Gastroesophageal sphincter (tissue), 4 donors: ENCODE measurements at regions not wholly inside any gene's neighbourhood (a gene's known extent, or its start where the extent isn't known, plus 50 kb on each side); places are given as distances from the start of the nearest gene placed in this dataset.

Experiments
- ATAC-seq: fragments of 150-250 bp; one replicate; pipeline ENCODE4 v1.9.1; 2016; ENCODE audit warnings: mild to moderate bottlenecking, moderate library complexity
- H3K27ac ChIP-seq, 4 donors: fragments of 200-600 bp; sonication (generic) in 3 of 4; 1 replicate in 3 of 4; 2 replicates in 1 of 4; pipeline ENCODE4 v1.5.1; 2016 to 2019
- H3K27me3 ChIP-seq: fragments of 200-600 bp; sonication (generic); one replicate; pipeline ENCODE4 v1.5.1; 2019
- H3K36me3 ChIP-seq, 2 donors: fragments of 200-600 bp; sonication (generic); one replicate each; pipeline ENCODE4 v1.5.1; 2019; ENCODE audit warnings: control low read depth in 1 of 2
- H3K4me1 ChIP-seq, 3 donors: fragments of 200-600 bp; sonication (generic); 1 replicate in 2 of 3; 2 replicates in 1 of 3; pipeline ENCODE4 v1.5.1; 2016 to 2019; ENCODE audit warnings: control low read depth in 2 of 3
- H3K4me3 ChIP-seq, 2 donors: fragments of 200-600 bp; sonication (generic); one replicate each; pipeline ENCODE4 v1.5.1; 2019; ENCODE audit warnings: mild to moderate bottlenecking in 1 of 2, moderate library complexity in 1 of 2
- H3K9me3 ChIP-seq, 3 donors: fragments of 200-600 bp; sonication (generic); one replicate each; pipeline ENCODE4 v1.5.1; 2017 to 2019; ENCODE audit warnings: control low read depth in 2 of 3
- EP300 ChIP-seq: sonication (generic); formaldehyde crosslinking; IDR thresholded peaks from one replicate; pipeline ENCODE4 v1.6.1; 2017; ENCODE audit warnings: antibody characterized with exemption, mild to moderate bottlenecking
- POLR2A ChIP-seq, 2 donors: fragments of 450-650 bp; IDR thresholded peaks; one replicate each; pipeline ENCODE4 v1.6.1; 2017; ENCODE audit warnings: antibody characterized with exemption in 2 of 2, mild to moderate bottlenecking in 2 of 2, moderate library complexity in 1 of 2
- POLR2AphosphoS5 ChIP-seq: sonication (generic); formaldehyde crosslinking; IDR thresholded peaks from one replicate; pipeline ENCODE4 v1.6.1; 2017; ENCODE audit warnings: antibody characterized with exemption
- WGBS, 2 donors: methylation state at CpG; one replicate each; pipeline ENCODE4 v1.1.5; 2018; ENCODE audit warnings: low coverage in 1 of 2; 5-methylcytosine and 5-hydroxymethylcytosine counted together
- TF ChIP-seq, protein P1 (sequence below), 4 experiments: fragments of 200-600 bp in 2 of 4; fragments of 450-650 bp in 2 of 4; sonication (generic) in 1 of 4; IDR thresholded peaks; one replicate each; pipeline ENCODE4 v1.5.1; 2017 to 2019; ENCODE audit warnings: antibody characterized with exemption in 4 of 4, mild to moderate bottlenecking in 2 of 4, moderate library complexity in 2 of 4

- ATAC-seq, result no peak
- 43 to 83% methylated on average over 1 of the region's 4 CpGs for WGBS, 2 donors
- H3K4me3 ChIP-seq, result no peak overlapping the region
- no peak overlapping the region for H3K27ac ChIP-seq
- no peak for TF ChIP-seq POLR2A (IDR thresholded peaks at IDR 0.05)
- TF ChIP-seq, protein P1, sequence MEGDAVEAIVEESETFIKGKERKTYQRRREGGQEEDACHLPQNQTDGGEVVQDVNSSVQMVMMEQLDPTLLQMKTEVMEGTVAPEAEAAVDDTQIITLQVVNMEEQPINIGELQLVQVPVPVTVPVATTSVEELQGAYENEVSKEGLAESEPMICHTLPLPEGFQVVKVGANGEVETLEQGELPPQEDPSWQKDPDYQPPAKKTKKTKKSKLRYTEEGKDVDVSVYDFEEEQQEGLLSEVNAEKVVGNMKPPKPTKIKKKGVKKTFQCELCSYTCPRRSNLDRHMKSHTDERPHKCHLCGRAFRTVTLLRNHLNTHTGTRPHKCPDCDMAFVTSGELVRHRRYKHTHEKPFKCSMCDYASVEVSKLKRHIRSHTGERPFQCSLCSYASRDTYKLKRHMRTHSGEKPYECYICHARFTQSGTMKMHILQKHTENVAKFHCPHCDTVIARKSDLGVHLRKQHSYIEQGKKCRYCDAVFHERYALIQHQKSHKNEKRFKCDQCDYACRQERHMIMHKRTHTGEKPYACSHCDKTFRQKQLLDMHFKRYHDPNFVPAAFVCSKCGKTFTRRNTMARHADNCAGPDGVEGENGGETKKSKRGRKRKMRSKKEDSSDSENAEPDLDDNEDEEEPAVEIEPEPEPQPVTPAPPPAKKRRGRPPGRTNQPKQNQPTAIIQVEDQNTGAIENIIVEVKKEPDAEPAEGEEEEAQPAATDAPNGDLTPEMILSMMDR (IDR thresholded peaks at IDR 0.05), result no peak
- no peak for TF ChIP-seq EP300
- TF ChIP-seq POLR2AphosphoS5, result no peak
- H3K27me3 ChIP-seq, result no peaks in the 10 kb centered on the region
- H3K4me1 ChIP-seq, result no peaks in the 10 kb centered on the region
- peaks cover 0 to 9% (median 0%) of the 10 kb centered on the region in 3 donors for H3K9me3 ChIP-seq
- H3K36me3 ChIP-seq, result no peaks in the 10 kb centered on the region
Measured at GRCh38 chr22:47854680-47855079, 1092.2 kb downstream of the TBC1D22A start.

DNA sequence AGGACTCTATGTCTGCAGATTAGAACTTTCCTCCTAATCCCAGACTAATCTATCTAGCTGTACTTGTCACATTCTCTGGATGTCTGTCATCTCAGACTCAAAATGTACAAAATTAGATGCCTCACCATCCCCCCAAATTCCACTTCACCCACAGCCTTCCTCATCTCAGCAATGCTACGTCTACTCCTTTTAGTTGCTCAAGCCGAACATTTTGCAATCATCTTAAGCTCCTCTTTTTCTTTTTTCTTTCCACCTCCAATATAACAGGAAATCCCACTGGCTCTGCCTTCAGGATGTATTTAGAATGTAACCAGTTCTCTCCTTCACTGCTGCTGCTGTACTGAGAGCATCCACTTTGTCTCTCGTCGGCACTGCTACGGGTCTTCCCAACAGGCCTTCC is 1091.8 kb downstream of the TBC1D22A start:
- H3K9me3 ChIP-seq, result peaks cover 0 to 9% (median 0%) of the 10 kb centered on the region in 3 donors
- no peaks in the 10 kb centered on the region for H3K4me1 ChIP-seq
- no peak overlapping the region for H3K27ac ChIP-seq
- no peaks in the 10 kb centered on the region for H3K27me3 ChIP-seq
- WGBS, 2 donors, result 68 to 77% methylated on average over 5 of the region's 5 CpGs
- H3K36me3 ChIP-seq, result no peaks in the 10 kb centered on the region
- TF ChIP-seq, protein P1 (IDR thresholded peaks at IDR 0.05), result no peak
- TF ChIP-seq POLR2AphosphoS5 (no peak), EP300 (no peak), POLR2A (IDR thresholded peaks at IDR 0.05) (no peak)
- ATAC-seq, result no peak
- H3K4me3 ChIP-seq, result no peak overlapping the region

DNA sequence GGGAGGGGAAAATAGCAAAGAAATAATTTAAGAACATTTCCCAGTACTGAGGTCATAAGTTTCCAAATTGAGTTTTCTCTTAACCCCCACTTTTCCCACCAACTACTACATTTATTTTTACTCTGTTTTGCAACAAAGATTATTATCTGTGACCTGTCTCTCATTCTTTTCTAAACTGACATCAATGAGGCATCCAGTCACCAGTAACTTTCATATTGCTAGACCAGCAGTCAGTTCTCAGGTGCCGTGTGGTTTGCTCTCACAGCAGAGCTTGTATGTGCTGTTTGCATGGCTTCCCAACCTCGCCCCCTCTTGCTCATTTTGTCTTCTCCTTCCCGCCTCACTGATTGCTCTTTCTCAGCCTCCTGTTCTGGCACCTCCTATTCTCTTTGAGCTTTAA is 1091.3 kb downstream of the TBC1D22A start:
- no peak for ATAC-seq
- Histone ChIP-seq H3K4me1 (no peaks in the 10 kb centered on the region), H3K36me3 (no peaks in the 10 kb centered on the region), H3K9me3 (peaks cover 0 to 6% (median 0%) of the 10 kb centered on the region in 3 donors), H3K27ac (no peak overlapping the region), H3K27me3 (no peaks in the 10 kb centered on the region), H3K4me3 (no peak overlapping the region)
- TF ChIP-seq POLR2A (IDR thresholded peaks at IDR 0.05), result no peak
- TF ChIP-seq, protein P1 (IDR thresholded peaks at IDR 0.05), result no peak
- no peak for TF ChIP-seq EP300
- TF ChIP-seq POLR2AphosphoS5, result no peak
- WGBS, 2 donors, result 69 to 71% methylated on average over 1 to 3 of the region's 3 CpGs

DNA sequence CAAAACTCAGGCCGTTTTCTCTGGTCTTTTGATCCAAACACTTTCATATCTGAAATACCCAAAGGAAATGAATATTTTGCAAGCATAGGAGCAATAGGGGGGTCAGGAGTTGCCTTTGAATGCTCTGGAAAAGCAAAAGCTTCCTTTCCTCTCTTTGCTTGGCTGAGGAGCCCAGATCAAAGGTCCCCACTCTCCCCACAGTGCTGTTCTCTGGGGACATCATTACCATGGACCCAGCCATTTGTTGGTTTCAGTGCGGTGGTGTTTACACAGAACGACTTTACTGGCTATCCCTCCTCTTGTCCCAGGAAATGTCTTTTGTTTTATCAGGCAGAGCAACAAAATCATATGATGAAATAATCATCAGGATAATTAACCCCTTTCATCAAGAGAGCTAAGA is 1089.1 kb downstream of the TBC1D22A start:
- no peak for ATAC-seq
- Histone ChIP-seq H3K27me3 (peaks cover 6% of the 10 kb centered on the region), H3K9me3 (no peaks in the 10 kb centered on the region), H3K4me1 (no peaks in the 10 kb centered on the region), H3K36me3 (no peaks in the 10 kb centered on the region), H3K27ac (no peak overlapping the region), H3K4me3 (no peak overlapping the region)
- TF ChIP-seq POLR2A (IDR thresholded peaks at IDR 0.05) (no peak), EP300 (no peak), POLR2AphosphoS5 (no peak)
- TF ChIP-seq, protein P1 (IDR thresholded peaks at IDR 0.05), result no peak
- WGBS, 2 donors, result 44 to 45% methylated on average over 3 of the region's 3 CpGs

DNA sequence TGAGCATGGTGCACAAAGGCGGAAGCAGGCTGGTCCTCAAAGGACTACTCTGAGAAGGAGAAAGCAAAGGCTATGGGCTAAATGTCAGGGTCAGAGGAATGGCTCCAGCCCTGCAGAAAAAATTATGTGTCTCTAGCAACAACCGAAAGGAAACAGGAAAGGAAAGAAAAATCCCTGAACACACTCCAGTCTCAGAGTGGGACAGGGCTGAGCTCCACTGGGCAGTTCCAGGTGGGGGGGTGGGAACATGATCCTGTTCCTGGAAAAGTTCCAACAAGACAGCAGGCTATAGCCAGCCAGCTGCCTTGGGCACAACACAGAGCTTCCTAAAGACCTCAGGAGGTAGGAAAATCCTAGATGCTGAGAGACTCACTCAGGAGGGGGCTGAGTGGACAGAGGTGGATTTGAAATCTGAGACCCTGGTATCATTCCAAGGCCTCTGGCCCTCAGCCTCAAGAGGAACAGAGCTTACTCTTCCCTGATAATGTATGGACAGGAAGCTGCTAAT is 1088.2 kb downstream of the TBC1D22A start:
- H3K4me3 ChIP-seq, result no peak overlapping the region
- H3K4me1 ChIP-seq, result no peaks in the 10 kb centered on the region
- H3K9me3 ChIP-seq, result no peaks in the 10 kb centered on the region
- peaks cover 15% of the 10 kb centered on the region for H3K27me3 ChIP-seq
- ATAC-seq, result no peak
- H3K27ac ChIP-seq, result no peak overlapping the region
- H3K36me3 ChIP-seq, result no peaks in the 10 kb centered on the region
- WGBS, 2 donors, result 43% methylated on average over 2 of the region's 2 CpGs; no CpG with 5 or more reads in 1 of the 2 donors
- no peak for TF ChIP-seq POLR2AphosphoS5
- TF ChIP-seq, protein P1 (IDR thresholded peaks at IDR 0.05), result no peak
- no peak for TF ChIP-seq EP300
- TF ChIP-seq POLR2A (IDR thresholded peaks at IDR 0.05), result no peak
